OCI-M1 (cell line): ENCODE measurements at regions not wholly inside any gene's neighbourhood (a gene's known extent, or its start where the extent isn't known, plus 50 kb on each side); places are given as distances from the start of the nearest gene placed in this dataset.
"Not testable (repeated sequence)": the region's sequence is repeated elsewhere in the genome, so short reads cannot be mapped to it uniquely, and the experiment has no call there.

Experiments
- DNase-seq: peaks from one replicate; lab custom pipeline; 2025; lab: John Stamatoyannopoulos, UW

DNA sequence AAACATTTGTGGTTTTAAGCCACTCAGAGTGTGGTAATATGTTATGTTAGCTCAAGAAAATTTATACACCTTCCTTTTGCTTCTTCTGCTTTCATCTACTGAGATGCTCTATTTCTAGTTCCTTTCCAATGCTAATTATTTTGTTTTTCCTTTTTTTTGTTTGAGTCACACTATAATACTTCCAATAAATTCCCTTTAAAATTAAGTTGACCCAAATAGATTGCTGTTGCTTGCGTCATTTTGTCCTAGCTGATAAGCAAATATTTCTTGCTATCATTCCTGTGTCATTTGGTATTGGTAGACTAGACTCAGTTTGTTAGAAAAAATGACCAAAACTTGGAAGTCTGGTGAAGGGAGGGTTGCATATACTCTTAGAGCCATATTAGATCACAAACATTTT lies 437.0 kb upstream of the CNTN6 start:
- DNase-seq: no peak

DNA sequence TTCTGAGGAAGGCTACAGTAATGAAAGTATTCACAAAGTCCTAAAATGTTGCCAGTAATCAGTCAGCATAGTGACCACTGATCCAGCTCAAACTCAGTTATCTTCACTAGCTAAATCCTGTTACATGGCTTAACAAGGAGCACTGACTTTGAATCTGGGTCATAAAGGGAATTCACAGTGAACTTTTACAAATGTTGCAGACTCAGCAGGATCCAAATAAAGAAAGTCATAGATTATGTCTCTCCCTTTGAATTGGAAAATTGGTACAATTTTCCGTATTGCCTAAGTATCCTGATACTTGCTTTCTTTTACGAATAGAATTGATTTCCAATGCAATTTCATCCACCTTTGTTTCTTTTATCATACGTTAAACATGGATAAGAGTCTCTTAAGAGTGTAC lies 431.5 kb upstream of the CNTN6 start:
- no peak for DNase-seq

DNA sequence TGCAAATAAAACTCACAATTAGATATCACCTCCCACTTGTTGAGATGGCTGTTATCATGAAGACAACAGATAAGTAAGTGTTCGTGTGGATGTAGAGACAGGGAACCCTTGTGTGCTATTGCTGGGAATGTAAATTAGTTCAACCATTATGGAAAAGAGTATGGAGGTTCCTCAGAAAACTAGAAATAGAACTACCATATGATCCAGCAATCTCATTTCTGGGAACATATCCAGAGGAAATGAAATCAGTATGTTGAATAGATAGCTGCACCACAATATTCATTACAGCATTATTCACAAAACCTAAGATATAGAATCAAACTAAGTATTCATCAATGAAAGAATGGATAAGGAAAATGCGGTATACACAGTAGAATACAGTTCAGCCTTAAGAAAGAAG lies 418.7 kb upstream of the CNTN6 start:
- DNase-seq: no peak

DNA sequence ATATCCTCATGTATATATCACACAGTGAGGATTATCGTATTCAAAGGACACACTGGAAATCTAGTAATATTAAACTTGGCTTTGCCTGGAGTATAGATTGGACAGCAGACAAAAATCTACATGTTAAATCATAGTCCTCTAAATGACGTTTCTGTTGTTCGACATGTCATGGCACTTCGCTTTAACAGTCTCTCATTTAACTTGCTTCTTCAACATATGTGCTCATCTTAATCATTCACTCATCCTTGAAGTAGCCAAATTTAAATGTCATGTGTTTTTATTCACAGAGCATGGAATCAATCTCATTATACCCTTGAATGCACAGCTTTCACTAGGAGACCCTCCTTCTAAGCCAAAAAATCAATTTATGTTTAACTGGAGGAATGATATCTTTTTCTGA lies 417.0 kb upstream of the CNTN6 start:
- DNase-seq: no peak

DNA sequence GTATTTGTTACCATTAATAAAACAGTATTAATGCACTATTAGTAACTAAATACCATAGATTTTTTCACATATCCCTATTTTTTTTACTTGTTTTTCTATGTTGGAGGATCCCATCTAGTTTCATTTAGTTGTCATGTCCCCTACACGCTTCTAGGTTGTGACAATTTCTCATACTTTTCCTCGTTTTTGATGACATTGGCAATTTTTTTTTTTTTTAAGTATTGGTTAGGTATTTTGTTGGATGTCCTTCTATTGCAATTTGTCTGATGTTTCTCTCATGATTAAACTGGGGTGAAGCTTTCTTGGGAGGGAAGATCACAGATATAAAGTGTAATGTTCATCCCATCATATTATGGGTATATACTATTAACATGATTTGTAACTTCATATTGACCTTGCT lies 409.1 kb upstream of the CNTN6 start:
- no peak for DNase-seq

DNA sequence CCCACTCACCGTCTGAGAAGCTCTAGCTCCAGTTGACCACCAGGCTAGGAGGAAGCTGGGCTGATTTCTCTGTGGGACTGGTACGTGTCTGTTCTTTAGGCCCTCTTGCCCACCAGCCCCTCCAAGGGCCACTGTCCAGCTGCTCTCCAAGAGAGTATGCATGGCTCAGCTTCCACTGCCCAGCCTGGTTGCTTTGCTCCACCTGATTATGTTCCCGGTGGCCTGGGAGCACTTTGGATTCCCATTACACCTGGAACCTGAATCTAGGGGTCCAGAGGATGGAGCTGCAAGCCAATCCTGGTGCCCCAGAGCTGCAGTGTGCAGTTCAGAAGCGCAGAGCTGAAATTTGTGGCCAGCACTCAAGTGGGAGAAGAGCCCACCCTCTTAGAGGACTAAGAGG lies 402.1 kb upstream of the CNTN6 start:
- no peak for DNase-seq

DNA sequence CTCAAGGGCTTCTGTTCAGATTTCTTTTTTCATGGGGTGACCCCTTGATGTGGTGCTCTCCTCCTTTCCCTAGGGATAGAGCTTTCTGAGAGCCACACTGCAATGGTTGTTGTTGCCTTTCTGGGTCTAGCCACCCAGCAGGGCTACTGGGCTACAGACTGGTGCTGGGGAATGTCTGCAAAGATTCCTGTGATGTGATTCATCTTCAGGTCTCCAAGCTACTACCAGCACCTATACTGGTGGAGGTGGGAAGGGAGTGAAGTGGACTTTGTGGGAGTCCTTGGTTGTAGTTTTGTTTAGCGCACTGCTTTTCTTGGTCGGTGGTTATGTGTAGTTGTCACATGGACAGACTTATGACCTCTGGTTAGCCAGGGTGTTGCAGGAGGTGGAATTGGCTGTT lies 392.3 kb upstream of the CNTN6 start:
- DNase-seq: no peak

DNA sequence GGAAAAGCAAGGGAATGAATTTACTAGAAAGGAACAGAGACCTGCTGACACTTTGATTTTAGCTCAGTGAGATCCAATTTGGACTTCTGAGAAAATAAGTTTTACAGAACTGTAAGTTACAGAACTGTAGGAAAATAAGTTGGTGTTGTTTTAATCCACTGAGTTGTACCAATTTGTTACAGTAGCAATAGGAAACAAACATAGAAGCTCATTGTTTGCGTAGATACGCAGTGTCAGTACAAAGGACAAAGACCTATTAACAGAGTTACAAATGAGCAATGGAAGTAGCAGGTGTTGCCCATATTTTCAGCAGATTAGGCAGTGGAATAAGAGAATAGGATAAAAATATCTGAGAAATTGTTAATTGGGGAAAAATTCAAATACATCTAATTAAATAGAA lies 385.8 kb upstream of the CNTN6 start:
- no peak for DNase-seq

DNA sequence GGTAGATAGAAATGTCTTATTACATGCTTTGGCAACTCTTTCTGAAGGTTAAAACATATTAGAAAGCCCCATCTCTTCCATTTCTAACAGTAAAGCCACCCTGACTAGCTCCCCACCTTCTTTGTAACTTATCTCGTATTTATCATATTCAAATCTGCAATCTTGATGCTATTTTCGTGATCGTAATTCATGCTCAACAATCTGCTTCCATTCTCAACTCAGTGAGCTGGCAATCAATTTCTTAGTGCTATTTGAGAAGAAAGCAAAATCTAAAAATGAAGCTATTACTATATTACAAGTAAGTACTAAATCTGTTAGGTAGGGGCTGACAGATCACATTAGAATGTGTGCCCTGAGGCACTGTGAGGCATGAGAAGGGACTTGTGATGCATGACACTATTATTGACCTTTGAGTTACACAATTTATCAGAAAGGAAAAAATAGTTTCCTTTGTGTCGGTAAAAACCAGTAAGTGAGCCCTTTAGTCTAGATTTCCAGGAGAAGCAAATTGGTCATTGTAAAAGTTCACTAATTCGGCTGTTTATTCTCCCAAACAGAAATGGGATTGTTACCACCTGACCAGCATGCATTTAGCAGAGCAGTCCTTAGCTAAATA lies 379.7 kb upstream of the CNTN6 start:
- DNase-seq: no peak

DNA sequence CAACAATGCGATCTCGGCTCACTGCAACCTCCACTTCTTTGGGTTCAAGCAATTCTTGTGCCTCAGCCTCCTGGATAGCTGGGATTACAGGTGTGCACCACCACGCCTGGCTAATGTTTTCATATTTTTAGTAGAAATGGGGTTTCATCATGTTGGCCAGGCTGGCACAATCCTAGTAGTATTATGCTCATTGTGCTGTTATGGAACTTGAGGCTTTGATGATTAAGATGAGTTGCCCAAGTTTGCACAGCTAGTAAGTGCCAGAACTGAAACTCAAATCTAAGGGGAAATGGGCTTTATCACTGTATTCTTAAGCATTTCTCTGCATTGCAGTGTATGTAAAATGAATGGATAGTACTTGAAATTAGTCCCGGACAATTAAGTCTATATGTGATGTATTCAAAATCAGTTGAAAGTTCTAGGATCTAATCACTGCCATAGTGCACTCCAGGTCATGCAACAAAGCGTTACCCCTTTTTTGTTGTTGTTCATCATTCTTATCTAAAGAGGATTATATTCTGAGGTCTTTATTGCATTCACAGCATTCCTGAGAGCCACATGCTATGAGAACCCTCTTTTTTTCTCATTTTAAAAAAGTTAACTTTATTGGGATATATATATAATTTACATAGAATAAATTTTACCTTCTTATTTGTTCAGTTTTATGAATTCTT lies 378.7 kb upstream of the CNTN6 start:
- no peak for DNase-seq

DNA sequence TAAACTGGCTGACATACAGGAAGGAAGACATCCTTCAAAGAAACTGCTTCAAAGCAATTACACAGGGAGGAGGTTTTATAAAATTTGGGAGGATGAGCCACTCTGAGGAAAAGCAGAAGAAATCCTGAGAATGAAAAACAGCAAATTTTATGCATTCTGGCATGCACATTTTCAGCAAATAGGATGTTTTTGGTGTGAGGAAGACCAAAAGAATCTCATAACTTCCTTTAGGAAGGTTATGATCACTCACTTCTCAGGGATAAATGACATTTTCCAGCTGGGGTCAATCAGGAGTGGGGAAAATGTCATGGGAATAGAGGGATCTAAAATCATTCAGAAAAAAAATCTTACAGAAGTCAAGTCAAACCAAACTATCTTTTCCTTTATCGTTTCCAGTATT lies 371.7 kb upstream of the CNTN6 start:
- no peak for DNase-seq

DNA sequence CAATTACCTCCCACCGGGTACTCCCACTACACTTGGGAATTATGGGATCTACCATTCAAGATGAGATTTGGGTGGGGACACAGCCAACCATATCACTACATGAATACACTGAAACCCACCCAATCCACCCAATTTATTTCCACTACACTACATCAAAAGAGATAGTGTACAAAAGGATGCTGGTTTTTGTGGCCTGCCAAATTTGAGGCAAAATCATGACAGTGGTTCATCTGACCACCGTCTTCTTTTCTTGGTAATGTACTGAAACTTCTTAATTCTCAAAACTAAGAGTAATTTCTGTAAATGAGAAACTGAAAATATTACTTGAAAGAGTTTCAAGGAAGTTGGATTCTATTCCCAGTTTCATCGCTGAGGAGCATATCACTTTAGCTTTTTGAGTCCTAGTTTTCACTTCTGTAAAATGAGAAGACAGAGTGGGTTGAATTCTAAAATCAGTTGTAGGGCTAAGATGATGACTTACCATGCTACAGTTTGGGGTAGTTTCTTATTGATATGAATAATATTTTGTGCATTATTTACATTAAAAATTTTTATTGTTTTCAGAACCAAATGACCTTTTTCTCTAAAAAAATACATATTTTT lies 360.4 kb upstream of the CNTN6 start:
- no peak for DNase-seq

DNA sequence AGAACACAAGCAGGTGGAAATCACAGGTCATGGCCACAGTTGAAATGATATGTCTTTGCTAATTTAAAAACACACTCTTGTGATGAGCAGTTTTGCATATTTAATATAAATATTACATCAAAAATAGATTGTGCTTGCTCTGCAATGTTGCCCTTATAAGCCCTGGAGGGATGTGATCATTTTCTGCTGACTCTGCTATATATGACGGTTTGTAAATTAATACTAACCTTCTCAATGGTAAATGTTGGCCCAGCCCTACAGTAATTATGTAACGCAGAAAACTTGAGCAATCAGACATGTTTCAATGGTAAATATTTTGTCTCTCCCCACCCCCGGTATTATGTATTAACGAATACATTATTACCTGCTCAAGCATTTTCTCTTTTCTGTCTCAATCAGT lies 359.5 kb upstream of the CNTN6 start:
- no peak for DNase-seq

DNA sequence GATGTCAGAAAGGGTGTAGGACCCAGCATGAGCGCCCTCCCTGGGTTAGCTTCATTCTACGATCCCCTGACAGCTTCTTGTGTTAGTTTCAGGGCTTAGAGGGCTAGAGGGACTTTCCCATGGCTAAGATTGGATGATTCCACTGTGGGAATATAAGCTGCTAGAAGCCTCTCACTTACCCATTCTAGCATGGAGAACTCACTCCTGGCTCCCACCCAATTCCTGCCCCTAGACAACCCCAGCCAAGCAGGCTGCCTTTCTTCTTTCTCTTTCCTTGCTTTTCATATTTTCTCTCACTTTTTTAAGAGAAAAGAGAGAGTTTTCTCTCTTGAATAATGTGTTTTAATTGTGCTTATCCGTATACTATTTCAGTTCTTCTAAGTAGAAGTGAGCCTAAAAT lies 335.1 kb upstream of the CNTN6 start:
- no peak for DNase-seq

DNA sequence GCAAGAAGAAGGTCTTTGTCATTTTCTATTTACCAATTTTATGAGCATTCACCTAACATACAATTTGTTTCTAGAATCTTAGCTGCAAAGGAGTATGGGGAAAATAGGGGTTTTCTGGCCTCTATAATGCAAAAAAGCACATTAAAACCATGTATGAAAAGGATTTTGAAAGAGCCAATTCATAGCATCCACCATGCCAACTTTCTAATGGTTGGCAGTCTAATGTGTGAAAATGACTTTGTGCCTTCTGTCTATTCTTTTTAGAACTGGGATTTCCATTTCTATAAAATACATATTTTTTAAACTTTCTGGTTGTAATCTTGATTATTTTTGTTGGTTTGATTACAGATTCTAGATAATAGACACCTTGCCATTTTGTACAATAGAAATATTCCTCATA lies 333.7 kb upstream of the CNTN6 start:
- DNase-seq: no peak

DNA sequence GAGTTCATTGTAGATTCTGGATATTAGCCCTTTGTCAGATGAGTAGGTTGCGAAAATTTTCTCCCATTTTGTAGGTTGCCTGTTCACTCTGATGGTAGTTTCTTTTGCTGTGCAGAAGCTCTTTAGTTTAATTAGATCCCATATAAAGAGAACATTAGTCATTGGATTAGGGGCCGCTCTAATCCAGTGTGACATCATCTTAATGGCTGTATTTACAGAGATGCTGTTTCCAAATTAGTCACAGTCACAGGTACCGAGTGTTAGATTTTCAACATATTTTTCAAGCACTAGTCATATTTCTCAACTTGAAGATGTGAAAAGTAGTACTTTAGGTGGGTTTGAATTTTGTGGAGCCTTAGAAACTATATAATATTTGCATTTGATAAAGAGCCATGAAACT lies 319.4 kb upstream of the CNTN6 start:
- DNase-seq: not testable (repeated sequence)

DNA sequence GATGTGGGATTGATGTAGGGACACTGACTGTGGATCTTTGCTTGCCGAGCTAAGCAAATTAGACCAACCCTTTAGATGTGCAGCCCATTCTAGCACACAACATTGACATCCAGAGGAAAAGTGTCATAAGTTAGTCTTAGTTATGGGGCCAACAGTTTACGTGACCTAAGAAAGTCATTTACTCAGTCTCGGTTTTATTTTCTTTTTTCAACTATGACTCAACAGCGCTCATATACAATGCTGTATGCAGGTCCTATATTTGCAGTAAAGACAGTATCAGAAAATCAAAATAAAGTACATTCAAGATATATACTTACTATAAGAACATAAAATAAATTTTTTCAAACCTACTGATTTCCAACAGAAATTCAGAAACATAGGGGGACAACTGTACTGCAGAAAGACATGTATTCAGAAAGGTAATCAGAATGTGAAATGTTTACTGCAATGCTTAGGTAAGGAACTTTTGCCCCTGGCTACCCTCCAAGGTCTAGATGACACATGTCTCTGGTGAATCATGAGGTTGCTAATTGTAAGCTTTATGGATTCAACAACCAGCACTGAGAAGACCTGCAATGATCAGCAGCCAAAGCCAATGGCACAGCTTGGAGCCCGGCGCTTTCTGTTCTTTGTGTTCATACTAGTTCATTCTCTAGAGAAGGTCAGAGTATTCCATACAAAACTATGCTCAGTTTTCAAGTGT lies 317.5 kb upstream of the CNTN6 start:
- no peak for DNase-seq

DNA sequence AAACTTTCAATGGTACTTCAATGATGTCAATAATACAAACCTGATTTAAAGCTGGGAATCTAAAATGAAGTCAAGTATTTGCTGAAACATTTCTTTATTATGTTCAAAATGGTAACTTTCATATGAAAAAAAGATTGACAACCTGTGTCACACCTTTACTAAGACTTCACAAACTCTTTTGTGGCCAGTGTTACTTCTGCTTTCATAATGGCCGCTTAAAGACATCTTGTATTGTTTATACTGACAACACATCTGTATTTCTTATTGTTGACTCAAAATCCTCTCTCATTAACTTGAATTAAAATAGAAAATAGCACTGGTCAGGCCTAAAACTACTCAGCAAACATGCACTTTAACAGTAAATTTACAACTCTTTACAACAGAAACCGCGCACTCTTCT lies 312.3 kb upstream of the CNTN6 start:
- no peak for DNase-seq

DNA sequence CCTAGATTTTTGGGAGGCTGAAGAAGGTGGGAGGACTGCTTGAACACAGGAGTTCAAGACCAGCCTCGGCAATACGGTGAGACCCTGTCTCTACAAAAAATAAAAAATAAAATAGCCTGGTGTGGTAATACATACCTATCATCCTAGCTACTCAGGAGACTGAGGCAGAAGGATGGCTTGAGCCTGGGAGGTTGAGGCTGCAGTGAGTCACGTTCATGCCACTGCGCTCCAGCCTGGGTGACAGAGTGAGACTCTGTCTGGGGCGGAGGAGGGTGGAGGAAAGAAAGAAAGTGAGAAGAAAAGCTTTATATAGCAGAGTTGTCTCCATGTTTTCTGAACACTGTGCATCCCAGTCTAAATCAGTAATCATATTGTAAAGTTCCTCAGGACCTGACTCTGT lies 301.4 kb upstream of the CNTN6 start:
- DNase-seq: no peak

DNA sequence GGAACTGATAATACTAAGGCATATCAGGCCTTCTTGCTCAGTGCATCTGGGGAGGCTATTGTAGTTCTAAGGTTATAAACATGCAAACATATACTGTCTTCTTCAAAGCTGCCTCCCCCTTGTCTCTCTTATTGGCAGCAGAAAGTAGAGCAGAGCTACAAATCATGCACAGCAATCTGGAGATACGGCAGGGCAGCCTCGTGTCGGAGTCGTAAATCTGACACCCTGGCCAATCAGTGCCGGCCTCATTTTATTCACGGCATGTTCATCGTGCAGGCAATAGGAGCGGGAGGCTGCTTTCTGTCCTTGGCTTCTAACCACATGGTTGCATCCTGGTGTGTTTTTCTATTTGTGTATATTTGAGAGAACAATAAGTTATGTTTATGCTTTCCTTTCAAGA lies 300.2 kb upstream of the CNTN6 start:
- no peak for DNase-seq

DNA sequence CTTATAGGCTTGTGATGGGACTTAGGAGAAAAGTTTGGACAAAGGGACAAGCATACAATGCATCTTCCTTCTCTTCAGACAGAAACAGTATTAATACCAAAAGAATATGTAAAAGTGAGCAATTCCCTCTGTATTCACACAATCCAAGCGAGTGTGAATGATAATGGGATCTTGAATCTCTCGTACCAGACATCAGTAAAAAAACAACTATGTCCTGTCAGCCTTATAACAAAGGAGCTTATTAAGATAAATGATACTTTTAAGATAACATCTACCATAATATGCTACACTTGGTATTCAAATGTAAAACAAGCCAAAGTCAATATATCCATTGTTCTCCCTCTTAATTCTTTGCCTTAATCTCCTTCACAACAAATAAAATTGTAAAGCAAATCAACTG lies 288.6 kb upstream of the CNTN6 start:
- DNase-seq: no peak

DNA sequence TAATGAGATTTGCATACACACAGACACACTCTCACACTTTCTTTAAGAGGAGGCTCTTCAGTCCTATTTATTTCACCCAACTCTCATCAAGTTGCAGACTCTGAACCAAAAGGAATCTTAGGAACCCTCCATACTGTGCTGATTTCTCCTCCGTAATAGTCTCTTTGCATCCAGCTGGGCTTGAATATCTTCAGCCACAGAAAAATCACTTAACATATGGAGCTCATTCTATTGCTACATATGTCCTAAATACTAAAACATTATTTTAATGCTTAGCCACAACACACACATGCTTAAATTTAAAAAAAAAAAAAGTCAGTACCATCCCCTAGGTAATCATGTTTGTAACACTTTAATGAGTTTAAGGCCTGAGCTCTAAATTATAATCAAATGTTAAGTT lies 287.5 kb upstream of the CNTN6 start:
- no peak for DNase-seq

DNA sequence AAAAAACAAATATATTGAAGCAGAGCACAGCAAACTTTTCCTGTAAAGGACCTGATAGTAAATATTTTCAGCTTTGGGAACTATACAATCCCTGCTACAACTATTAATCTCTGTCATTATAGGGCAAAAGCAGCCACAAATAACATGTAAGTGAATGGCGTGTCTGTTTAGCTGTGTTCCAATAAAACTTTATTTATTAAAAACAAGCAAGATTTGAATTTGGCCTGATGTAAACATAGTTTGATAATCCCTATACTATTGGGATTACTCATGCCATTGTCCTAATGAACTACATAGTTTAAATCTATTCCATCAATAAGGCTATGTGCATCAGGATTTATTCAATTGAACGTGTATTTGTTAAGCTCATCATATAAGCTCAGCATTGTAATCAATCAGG lies 286.8 kb upstream of the CNTN6 start:
- DNase-seq: no peak
